Pons (tissue), 1 donor: ENCODE measurements at regions not wholly inside any gene's neighbourhood (a gene's known extent, or its start where the extent isn't known, plus 50 kb on each side); places are given as distances from the start of the nearest gene placed in this dataset.
"Not testable (repeated sequence)": the region's sequence is repeated elsewhere in the genome, so short reads cannot be mapped to it uniquely, and the experiment has no call there.

ENCODE experiments used
- DNase-seq: peaks from one replicate; pipeline ENCODE4 v3.0.0-alpha.2; 2016; ENCODE audit warnings: low spot score

DNA sequence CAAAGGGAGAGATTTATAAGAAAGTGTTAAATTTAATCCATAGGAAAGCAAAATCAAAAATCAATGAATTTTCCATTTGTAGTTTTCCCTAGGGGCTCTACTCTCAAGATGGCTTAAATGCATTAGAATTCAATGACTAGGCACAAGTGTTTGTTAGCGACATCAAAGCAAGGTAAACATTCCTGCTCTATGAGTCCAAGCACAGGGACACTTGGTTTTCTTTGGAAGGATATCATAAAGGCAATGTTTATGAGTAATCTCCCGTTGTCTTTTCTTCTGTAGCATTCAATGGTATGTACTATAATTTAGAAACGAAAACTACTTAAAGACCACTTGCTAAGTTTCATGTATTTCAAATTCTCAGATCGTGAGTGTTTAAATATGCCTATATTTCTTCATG is 54.8 kb upstream of the ZNF717 start:
- not testable (repeated sequence) for DNase-seq

- DNase-seq: not testable (repeated sequence)
These were observed 65.1 kb upstream of the ZNF717 start for GRCh38 chr3:75850301-75851008.

DNA sequence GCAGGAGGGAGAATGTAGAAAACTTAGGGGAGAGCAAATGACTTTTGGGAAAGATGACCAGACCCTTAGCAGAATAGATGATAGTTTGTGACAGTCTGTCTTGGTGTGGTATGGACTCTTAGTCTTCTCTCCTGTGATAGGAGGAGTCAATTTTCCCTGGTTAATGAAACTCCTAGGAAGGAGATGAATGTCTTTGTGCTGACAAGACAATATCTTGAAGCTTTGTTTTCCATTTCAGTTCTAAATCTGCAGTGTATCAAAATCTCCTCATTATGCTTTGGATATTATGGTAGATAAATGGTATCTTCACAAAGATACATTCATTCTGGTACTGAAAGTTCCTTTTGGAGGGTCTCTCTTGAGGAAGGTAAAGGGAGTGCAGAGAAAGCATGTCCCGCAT is 77.8 kb upstream of the ZNF717 start:
- no peak for DNase-seq

- no peak for DNase-seq
These were observed 78.5 kb upstream of the ZNF717 start for GRCh38 chr3:75863878-75864277.

GRCh38 chr3:75883719-75884118 is 98.4 kb upstream of the ZNF717 start:
- DNase-seq: not testable (repeated sequence)

GRCh38 chr3:75886971-75887526 is 101.7 kb upstream of the ZNF717 start:
- DNase-seq: no peak

GRCh38 chr3:75894234-75894633 is 108.9 kb upstream of the ZNF717 start:
- no peak for DNase-seq

DNA sequence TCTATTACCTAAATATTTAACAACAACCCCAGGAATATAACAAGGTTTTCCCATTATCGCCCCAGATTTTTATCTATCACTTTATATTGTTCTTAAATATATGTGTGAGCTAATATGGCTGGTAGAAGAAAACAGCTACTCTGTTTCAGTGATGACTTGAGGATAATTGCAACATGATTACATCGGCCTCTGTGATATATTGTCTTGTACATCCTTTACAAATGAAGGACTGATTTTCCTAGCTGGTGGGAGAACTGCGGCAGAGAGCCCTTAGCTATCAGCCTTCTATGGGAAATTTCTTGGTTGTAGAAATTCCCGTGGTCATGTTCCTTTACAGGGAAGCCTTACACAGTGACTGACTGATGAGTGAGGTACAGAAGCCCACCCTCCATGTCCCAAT is 110.9 kb upstream of the ZNF717 start:
- DNase-seq: no peak

DNA sequence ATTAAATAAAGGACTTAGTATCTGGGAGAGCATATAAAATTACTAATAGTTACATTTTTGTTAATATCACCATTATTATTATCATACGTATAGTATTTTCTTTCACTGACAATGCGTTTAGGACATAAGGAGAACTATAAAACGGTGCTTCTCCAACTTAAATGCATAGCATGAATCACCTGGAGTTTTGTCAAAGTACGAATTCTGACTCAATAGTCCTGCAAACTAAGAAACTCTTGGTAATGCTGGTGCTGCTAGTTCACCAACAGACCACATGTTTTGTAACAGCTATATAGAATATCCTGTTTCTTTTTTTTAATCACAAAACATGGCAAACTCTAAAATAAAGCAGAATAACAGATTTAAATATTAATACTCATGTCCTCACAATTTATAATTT is 116.1 kb upstream of the ZNF717 start:
- DNase-seq: not testable (repeated sequence)

DNA sequence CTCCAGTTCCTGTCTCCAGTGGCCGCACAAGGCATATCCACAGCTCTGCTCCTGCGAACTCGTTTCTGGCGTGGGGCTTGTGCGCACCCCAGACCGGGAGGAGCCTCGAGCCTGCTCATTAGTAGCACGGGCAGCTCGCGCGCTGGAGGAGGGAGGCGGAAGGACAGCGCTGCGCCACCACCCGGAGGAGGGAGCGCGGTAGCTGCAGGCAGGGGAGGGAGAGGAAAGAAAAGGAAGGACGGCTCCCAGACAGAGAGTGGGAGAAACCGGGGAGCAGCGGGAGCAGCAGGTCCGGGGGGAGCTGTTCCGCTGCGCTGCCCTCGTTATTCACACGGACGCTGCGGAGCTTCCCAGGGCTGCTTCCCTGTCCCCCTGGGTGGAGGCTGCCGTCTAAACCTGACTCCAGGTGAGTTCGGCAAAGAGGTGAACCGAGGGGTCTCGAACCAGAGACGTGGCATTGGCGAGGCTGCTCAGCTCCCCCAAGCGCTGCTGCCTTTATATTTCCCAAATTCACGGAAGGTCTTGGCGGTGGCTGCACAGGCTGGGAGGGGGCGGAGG is 121.3 kb upstream of the ZNF717 start:
- no peak for DNase-seq

- DNase-seq: no peak
These were observed 128.5 kb upstream of the ZNF717 start for GRCh38 chr3:75913800-75914350.

GRCh38 chr3:75914741-75915140 is 129.4 kb upstream of the ZNF717 start:
- DNase-seq: not testable (repeated sequence)

- DNase-seq: no peak
These were observed 153.6 kb upstream of the ZNF717 start for GRCh38 chr3:75938921-75939320.

GRCh38 chr3:75951941-75952340 is 166.6 kb upstream of the ZNF717 start:
- no peak for DNase-seq

GRCh38 chr3:75960031-75960430 is 174.7 kb upstream of the ZNF717 start:
- not testable (repeated sequence) for DNase-seq

GRCh38 chr3:75962054-75962453 is 176.7 kb upstream of the ZNF717 start:
- not testable (repeated sequence) for DNase-seq

DNA sequence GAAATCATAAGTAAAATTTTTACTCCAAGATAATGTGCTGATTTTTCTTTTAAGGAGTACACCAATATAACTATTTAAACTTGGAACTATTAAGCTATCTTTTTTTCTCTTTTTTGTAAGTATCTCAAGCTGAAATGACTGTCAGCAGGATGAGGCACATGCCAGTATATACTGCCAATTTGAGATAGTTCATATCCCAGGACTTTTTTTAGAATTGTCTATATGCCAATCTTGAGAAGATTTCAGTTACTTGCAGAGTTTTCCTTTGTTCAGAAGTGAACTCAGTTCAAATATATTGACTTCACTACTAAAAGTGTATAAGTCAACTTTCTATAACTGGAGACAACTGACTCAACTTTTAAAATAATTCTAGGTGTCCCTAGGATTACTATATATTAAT is 181.7 kb upstream of the ZNF717 start:
- no peak for DNase-seq

DNA sequence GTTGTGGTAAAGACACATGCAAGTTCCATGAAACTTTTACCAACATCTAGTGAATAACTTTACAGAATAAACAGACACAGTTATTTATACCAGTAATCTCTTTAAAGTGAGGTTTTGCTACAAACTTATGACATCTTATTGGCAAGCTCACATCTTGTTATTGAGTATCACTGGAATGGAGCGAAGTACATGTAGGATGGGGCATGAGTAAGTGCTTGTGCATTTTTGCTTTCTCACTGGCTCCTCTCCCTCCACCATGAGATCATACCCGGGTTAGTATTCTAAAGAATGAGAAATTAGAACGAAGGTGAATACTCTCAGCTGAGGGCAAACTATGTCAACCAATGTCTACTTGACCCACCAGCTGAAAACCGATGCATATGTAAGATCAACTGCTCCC is 193.3 kb upstream of the ZNF717 start:
- DNase-seq: no peak

DNA sequence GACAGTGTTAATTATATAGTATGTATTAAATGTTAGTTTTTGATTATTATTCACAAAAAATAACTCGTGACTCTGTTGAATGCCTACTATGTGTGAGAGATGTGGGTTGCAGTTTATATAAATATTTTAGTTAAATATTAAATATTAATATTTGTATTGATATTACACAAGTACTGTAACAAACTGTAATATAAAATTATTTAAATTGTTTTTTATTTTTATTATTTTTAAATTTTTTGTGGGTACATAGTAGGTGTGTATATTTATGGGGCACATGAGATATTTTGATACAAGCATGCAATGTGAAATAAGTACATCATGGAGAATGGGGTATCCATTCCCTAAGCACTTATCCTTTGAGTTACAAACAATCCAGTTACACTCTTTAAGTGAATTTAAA is 196.1 kb upstream of the ZNF717 start:
- no peak for DNase-seq

- DNase-seq: no peak
These were observed 196.8 kb upstream of the ZNF717 start for GRCh38 chr3:75982151-75982550.

- DNase-seq: no peak
These were observed 197.8 kb upstream of the ZNF717 start for GRCh38 chr3:75983111-75983510.

DNA sequence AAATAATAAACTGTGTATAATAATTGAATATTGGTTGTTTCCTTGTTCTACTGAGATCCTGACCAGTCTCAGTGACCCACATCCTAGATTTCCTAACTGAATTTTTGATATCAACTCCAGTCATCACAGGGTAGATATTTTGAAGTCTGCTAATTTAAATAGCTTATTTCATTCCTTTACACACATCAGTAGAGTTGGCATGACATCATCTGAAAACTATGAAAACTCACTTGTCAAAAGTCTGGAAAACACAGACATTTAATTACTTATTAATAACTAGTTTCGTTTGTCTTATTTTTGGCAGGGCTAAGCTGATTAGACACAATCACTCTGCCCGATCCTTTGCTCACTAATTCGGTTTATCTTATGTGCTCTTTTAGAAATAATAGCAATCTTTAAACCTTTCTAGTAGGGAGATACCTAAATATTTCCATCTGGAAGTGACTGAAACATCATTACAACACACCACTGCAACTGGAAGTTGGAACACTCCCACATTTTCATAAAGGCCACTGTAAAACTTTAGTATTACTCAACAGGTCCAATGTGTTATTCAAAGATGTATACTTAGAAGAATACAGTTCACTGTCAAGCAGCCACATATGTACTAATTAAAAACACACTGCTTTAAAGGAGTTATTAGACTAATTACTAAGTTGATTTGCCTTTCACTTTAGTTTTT is 198.4 kb upstream of the ZNF717 start:
- no peak for DNase-seq

DNA sequence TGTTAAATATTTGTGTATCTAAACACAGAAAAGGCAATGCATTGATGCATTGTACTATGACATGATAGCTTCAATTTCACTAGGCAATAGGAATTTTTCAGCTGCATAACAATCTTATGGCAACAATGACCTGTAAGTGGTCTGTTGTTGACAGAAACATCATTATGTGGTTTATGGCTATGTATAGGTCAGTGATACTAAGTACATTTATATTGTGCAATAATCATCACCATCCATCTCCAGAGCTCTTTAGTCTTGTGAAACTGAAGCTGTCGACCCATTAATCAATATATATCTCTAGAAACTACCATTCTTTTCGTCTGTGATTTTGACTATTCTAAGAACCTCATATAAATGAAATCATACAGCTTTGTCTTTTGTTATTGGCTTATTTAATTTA is 200.1 kb upstream of the ZNF717 start:
- DNase-seq: no peak
